ENCODE measurements at regions not wholly inside any gene's neighbourhood (a gene's known extent, or its start where the extent isn't known, plus 50 kb on each side); places are given as distances from the start of the nearest gene placed in this dataset.
"Not testable (repeated sequence)": the region's sequence is repeated elsewhere in the genome, so short reads cannot be mapped to it uniquely, and the experiment has no call there.

GRCh38 chr6:23663096-23663495 lies 462.9 kb upstream of the NRSN1 start:
- intact Hi-C loops (cut with DNase I; ENCODE audit: low total_unique reads), result no loop called here
- DNase-seq (ENCODE audit: low spot score in 2 of 2), result no peak
- WGBS, 2 donors, result 71 to 84% methylated on average over 3 of the region's 3 CpGs
- no peak overlapping the region for H3K4me3 ChIP-seq (ENCODE audit: low read depth, poor library complexity, severe bottlenecking)
- TF ChIP-seq POLR2A (IDR thresholded peaks at IDR 0.05) (no peak), CTCF (IDR thresholded peaks at IDR 0.05) (no peak)

GRCh38 chr6:23663652-23664051 lies 462.4 kb upstream of the NRSN1 start:
- H3K4me3 ChIP-seq (ENCODE audit: low read depth, poor library complexity, severe bottlenecking), result no peak overlapping the region
- no peak for TF ChIP-seq CTCF (IDR thresholded peaks at IDR 0.05)
- intact Hi-C loops (cut with DNase I; ENCODE audit: low total_unique reads), result no loop called here
- no peak for DNase-seq (ENCODE audit: low spot score in 2 of 2)
- 72 to 82% methylated on average over 1 of the region's 1 CpG for WGBS, 2 donors

GRCh38 chr6:23665911-23666310 lies 460.1 kb upstream of the NRSN1 start:
- intact Hi-C loops (cut with DNase I; ENCODE audit: low total_unique reads); DNase-seq (ENCODE audit: low spot score in 2 of 2); H3K4me3 ChIP-seq (ENCODE audit: low read depth, poor library complexity, severe bottlenecking): not testable (repeated sequence)
- 92 to 95% methylated on average over 6 of the region's 6 CpGs for WGBS, 2 donors

- no peak overlapping the region for H3K4me3 ChIP-seq (ENCODE audit: low read depth, poor library complexity, severe bottlenecking)
- intact Hi-C loops (cut with DNase I; ENCODE audit: low total_unique reads), result no loop called here
- 91 to 93% methylated on average over 5 of the region's 5 CpGs for WGBS, 2 donors
Observed at GRCh38 chr6:23672737-23673136, 453.3 kb upstream of the NRSN1 start.

GRCh38 chr6:23678626-23679025 lies 447.4 kb upstream of the NRSN1 start:
- H3K4me3 ChIP-seq (ENCODE audit: low read depth, poor library complexity, severe bottlenecking), result no peak overlapping the region
- DNase-seq (ENCODE audit: low spot score in 2 of 2), result no peak
- intact Hi-C loops (cut with DNase I; ENCODE audit: low total_unique reads), result no loop called here
- 79 to 81% methylated on average over 3 of the region's 3 CpGs for WGBS, 2 donors
- no peak for TF ChIP-seq POLR2A (IDR thresholded peaks at IDR 0.05)
- no peak for TF ChIP-seq CTCF (IDR thresholded peaks at IDR 0.05)

More at GRCh38 chr6:23672737-23673136, 453.3 kb upstream of the NRSN1 start:
- no peak for TF ChIP-seq POLR2A (IDR thresholded peaks at IDR 0.05)
- TF ChIP-seq CTCF (IDR thresholded peaks at IDR 0.05), result no peak
- no peak for DNase-seq (ENCODE audit: low spot score in 2 of 2)

- TF ChIP-seq POLR2A (IDR thresholded peaks at IDR 0.05), result no peak
- TF ChIP-seq CTCF (IDR thresholded peaks at IDR 0.05), result no peak
- DNase-seq (ENCODE audit: low spot score in 2 of 2), result no peak
Observed at GRCh38 chr6:23681743-23682142, 444.3 kb upstream of the NRSN1 start.

More at GRCh38 chr6:23681743-23682142, 444.3 kb upstream of the NRSN1 start:
- intact Hi-C loops (cut with DNase I; ENCODE audit: low total_unique reads), result no loop called here
- WGBS, 2 donors, result 48 to 53% methylated on average over 3 of the region's 3 CpGs
- H3K4me3 ChIP-seq (ENCODE audit: low read depth, poor library complexity, severe bottlenecking), result no peak overlapping the region
